NCI-H2081 (cell line): ENCODE measurements at regions not wholly inside any gene's neighbourhood (a gene's known extent, or its start where the extent isn't known, plus 50 kb on each side); places are given as distances from the start of the nearest gene placed in this dataset.
A peak's percentile ranks its signal among the peaks of the same experiment; 100 is the strongest.
"Not testable (repeated sequence)": the region's sequence is repeated elsewhere in the genome, so short reads cannot be mapped to it uniquely, and the experiment has no call there.

ENCODE experiments used
- DNase-seq, 2 experiments: peaks; one replicate each; lab custom pipeline; 2025; lab: John Stamatoyannopoulos, UW

DNA sequence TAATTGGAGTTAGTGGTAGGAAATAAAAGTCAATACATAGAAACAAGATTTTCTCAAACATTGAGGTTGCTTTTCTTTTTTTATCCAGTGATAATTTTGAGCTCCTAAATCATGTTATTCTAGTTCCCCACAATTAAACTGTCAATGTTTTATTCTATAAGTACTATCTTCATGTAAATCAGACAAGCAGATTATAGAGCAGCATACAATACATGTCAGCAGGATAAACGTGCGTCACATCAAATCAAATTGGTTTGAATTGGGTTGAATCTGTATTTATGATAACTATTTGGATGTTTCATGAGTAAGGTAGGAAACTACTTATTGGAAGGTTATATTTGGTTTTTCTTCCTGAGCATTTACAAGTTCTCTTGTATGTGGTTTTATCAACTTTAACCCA, 2028.7 kb downstream of the NCAM2 start:
- DNase-seq: peak; percentile 43 to 81

- DNase-seq: no peak
These were observed 2041.6 kb downstream of the NCAM2 start for GRCh38 chr21:23039846-23040245.

DNA sequence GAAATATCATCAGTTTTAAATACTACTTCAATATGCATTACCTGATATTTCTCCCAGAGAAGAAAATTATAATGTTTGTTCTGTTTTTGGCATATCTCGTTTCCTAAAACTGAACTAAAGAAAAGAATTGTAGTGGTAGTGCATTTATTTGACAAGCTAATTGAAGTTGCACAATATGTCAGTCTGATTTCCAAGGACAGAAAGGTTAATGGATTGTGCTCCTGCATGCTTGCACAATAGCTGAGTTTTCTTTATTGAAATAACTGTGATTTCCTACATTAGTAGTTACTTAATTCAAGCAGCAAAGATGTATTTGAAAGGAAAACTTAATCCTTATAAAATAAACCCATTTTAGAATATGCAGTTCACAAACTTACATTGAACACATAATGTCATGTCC, 2047.7 kb downstream of the NCAM2 start:
- DNase-seq: no peak

DNA sequence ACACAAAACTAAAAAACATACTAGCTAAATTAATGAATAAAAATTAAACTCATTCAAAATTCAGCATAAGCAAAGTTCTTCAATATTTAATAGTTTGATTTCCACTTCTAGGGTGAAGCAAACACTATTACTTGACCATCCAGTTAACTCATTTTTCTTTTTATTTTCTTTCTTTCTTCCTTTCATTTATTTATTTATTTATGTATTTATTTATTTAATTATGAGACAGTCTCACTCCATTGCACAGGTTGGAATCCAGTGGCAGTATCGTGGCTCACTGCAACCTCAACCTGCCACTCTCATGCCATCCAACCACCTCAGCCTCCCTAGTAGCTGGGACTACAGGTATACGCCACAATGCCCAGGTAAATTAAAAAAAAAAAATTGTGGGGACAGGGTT, 2069.5 kb downstream of the NCAM2 start:
- no peak for DNase-seq

DNA sequence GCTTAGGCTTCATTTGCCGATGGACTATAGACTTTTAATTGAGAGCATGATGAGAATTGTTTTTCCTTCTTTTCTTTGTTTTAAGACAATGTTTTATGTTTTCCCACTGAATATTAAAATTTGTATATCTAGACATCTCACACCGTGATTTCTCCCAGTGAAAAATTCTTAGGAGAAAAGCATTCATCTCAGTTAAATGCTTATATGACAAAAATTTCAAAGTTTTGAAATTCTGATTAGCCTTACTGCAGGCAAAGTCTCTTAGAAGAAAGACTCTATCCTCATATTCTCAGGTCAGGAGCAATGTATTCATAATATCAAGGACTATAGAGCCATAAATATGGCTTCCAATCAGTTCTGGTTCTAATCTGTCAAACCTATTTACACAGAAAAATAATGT, 2085.0 kb downstream of the NCAM2 start:
- no peak for DNase-seq

GRCh38 chr21:23093259-23093658, 2095.1 kb downstream of the NCAM2 start:
- DNase-seq: no peak

DNA sequence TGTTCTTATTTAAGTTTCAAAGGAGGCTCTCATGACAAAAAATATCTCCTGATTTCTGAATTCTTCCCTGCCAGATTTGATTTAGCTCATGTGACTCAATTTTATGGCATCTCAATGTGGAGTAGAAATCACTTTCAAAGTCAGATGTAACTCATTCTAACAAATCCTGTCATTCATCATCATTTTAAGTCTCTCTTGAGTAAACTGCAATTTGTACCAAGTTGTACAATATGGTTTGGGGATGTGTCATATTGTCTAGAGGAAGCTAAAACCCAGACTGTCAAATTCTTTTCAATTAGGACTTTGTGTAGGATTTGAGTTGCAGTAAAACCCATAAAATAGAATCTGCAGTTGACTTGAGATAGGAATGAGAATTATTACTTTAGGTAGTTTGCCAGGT, 2101.0 kb downstream of the NCAM2 start:
- no peak for DNase-seq

- no peak for DNase-seq
These were observed 2102.9 kb downstream of the NCAM2 start for GRCh38 chr21:23101111-23101510.

DNA sequence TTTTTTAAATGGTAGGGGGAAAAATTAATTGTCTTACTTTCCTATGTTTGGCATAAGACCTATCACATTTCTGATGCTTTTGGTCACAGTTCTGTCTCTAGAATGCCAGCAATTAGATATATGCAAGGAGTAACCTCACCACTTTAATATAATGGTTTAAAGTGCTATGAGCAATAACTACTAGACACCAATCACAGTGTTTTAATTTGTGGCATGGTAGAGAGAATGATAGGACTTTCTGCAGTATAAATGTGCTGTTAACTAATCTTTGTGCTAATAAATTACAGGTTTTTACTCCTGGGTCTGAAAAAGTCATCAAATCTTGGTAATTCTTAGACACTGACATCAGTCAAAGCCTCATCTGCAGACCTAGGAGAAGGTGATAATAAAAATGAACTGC, 2110.3 kb downstream of the NCAM2 start:
- no peak for DNase-seq

- no peak for DNase-seq
These were observed 2112.9 kb downstream of the NCAM2 start for GRCh38 chr21:23111070-23111600.

DNA sequence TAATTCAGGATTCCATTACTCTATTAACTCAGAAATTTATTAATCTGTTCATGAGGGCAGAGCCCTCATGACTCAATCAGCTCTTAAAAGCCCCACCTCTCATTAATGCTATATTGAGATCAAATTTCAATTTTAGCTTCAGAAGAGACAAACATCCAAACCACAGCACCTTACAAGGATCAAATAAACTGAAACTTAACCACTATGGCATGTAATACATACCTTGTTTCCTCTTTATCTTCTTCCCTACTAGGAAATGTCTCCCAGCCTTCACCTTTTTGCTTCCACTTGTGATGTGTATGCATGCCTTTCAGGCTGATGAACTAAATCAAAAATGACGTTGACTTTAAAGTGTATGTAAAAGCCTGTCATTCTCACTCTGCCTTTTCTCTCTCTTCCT, 2121.3 kb downstream of the NCAM2 start:
- DNase-seq: no peak

GRCh38 chr21:23127973-23128372, 2129.8 kb downstream of the NCAM2 start:
- no peak for DNase-seq

DNA sequence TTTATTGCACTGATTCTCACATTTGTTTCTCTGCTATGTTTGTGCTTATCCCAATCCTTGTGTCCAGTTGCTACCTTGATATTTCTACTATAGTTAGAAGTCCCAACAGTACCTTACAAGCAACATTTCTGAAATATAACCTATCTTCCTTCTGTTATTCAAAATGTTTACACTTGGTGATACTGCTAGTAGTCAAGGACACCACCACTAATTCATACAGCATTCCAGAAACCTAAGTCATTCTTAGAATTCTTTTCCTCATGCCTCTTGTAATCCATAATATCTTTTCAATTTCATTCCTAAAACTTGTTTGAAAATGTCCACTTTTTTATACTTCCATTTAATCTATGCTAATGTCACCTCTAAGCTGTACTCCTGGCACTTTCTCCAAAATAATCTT, 2132.1 kb downstream of the NCAM2 start:
- DNase-seq: no peak

DNA sequence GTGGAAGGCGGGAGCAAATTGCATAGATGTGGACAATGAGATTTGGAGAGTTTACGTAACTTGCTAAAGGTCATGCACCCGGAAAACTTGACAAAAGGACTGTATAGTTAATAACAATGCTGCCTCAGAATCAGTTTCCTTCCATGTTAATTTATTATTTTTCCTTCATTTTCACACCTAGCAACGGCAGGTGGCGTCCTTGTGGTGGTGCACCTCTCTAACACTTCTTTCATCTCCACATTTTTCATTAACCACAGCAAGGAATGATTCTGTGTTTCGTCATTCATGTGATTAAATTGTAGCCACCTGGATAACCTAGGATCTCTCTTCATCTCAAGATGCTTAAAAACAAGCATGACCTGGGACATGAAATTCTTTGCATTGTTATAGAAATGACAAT, 2133.0 kb downstream of the NCAM2 start:
- no peak for DNase-seq

DNA sequence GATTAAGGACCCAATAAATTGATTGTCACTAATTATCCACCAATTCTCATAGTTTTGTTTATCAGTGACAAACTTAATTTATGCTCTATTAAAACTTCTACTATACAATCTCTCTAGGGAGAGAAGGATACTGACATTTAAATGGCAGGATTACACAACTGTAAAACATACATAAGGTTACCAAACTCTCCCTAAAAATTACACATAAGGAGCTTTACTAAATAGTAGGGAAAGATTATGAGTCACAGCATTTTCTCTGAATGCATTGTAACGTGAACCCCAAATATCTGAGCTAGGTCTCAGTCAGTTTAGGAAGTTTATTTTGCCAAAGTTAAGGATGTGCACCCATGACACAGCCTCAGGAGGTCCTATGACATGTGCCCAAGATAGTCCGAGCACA, 2140.6 kb downstream of the NCAM2 start:
- DNase-seq: no peak

DNA sequence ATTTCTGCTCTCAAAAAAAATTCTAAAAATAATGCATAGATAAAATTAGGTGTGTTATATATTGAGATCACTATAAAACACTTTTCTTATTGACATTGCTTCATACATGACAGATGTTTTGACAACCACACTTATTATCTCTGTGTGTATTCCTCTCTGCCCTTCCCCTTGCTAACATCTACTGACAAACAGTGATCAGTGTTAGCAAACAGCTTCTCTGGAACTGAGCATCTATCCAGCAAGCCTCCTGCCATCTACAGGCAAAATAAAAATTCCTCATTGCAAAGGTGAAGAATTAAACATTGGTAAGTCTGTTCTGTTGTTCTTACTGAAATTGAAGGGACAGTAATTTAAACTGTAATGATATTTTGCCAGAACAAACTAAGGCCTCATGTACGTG, 2153.9 kb downstream of the NCAM2 start:
- peak; percentile 1 to 50 for DNase-seq

DNA sequence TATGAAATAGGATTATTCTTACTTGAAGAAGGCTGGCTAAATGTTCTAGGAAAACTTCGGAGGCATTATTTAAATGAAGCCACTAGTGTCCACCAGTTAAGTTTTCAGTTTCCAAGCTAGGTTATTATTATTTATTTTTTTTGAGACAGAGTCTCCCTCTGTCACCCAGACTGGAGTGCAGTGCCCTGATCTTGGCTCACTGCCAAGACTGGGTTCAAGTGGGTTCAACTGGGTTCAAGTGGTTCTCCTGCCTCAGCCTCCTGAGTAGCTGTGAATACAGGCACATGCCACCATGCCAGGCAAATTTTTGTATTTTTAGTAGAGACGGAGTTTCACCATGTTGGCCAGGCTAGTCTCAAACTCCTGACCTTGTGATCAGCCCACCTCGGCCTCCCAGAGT, 2155.6 kb downstream of the NCAM2 start:
- DNase-seq: not testable (repeated sequence)

- DNase-seq: no peak
These were observed 2157.1 kb downstream of the NCAM2 start for GRCh38 chr21:23155281-23155680.

DNA sequence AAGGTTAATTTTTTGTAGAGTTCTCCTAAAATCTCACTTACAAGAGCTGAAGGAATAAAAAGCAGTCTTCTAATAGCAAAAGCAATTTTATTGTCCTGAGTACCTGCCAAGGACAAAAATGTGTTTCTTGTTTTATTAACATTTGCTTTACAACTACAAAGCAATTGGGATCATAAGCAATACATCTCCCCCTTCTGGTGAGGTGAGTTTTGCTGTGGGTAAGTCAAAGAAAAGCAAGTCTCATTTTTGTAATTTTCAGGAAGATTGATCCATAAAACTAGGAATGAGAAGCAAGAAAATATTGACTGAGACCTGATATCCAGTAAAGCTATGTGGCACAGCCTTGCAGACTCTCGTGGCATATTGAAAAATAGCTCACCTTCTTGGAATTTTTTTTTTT, 2162.7 kb downstream of the NCAM2 start:
- no peak for DNase-seq

- no peak for DNase-seq
These were observed 2164.2 kb downstream of the NCAM2 start for GRCh38 chr21:23162198-23162946.
